ENCODE measurements at regions not wholly inside any gene's neighbourhood (a gene's known extent, or its start where the extent isn't known, plus 50 kb on each side); places are given as distances from the start of the nearest gene placed in this dataset.

GRCh38 chr5:125277494-125278154 is 531.2 kb upstream of the ZNF608 start:
- no peak for DNase-seq (ENCODE audit: low read depth in 2 of 2)

- no peak for DNase-seq (ENCODE audit: low read depth in 2 of 2)
Observed at GRCh38 chr5:125278711-125279110, 532.3 kb upstream of the ZNF608 start.

- no peak for DNase-seq (ENCODE audit: low read depth in 2 of 2)
Observed at GRCh38 chr5:125281667-125282066, 535.2 kb upstream of the ZNF608 start.

GRCh38 chr5:125283372-125283771 is 536.9 kb upstream of the ZNF608 start:
- no peak for DNase-seq (ENCODE audit: low read depth in 2 of 2)

- DNase-seq (ENCODE audit: low read depth in 2 of 2): no peak
Observed at GRCh38 chr5:125286271-125286670, 539.8 kb upstream of the ZNF608 start.

DNA sequence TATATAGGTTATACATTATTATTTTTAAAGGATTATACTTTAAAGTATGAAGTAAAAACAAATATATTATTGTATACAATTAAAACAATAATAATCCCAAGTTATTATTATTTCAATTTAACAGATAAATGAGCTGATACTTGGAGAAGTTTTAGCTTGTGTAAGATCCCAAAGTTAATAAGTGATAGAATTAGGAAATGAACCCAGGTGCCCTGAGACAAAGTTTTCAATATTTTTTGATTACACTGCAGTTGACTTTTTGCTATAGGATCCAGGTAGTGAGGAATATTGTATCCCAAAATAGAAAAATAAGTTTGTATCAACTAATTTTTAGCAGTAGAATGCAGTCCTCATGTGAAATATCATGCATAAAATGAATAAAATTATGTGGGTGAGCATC is 543.2 kb upstream of the ZNF608 start:
- DNase-seq (ENCODE audit: low read depth in 2 of 2): no peak

- no peak for DNase-seq (ENCODE audit: low read depth in 2 of 2)
Observed at GRCh38 chr5:125290935-125291334, 544.5 kb upstream of the ZNF608 start.

DNA sequence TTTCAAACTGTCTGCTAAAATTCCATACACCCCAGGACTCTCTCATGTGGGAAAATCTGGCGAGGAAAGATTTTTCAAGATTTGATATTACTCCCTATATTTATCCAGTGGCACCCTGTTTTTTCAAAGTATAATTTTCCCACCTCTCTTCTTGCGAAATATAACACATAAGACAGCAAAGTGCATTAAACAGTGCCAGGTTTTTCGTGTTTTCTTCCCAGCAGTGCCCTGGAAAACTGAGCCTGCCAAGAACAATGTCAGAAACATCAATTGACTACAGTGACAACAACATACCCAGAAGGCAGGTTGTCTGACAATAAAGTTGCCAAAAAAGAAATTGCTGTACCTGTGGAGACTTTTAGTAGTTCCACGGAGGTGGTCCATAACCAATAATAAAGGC is 545.0 kb upstream of the ZNF608 start:
- DNase-seq (ENCODE audit: low read depth in 2 of 2): no peak

- no peak for DNase-seq (ENCODE audit: low read depth in 2 of 2)
Observed at GRCh38 chr5:125293223-125293622, 546.8 kb upstream of the ZNF608 start.

GRCh38 chr5:125293726-125294125 is 547.3 kb upstream of the ZNF608 start:
- DNase-seq (ENCODE audit: low read depth in 2 of 2): no peak

- DNase-seq (ENCODE audit: low read depth in 2 of 2): no peak
Observed at GRCh38 chr5:125294844-125295243, 548.4 kb upstream of the ZNF608 start.

GRCh38 chr5:125295405-125295872 is 549.0 kb upstream of the ZNF608 start:
- no peak for DNase-seq (ENCODE audit: low read depth in 2 of 2)

- no peak for DNase-seq (ENCODE audit: low read depth in 2 of 2)
Observed at GRCh38 chr5:125298258-125298657, 551.8 kb upstream of the ZNF608 start.

DNA sequence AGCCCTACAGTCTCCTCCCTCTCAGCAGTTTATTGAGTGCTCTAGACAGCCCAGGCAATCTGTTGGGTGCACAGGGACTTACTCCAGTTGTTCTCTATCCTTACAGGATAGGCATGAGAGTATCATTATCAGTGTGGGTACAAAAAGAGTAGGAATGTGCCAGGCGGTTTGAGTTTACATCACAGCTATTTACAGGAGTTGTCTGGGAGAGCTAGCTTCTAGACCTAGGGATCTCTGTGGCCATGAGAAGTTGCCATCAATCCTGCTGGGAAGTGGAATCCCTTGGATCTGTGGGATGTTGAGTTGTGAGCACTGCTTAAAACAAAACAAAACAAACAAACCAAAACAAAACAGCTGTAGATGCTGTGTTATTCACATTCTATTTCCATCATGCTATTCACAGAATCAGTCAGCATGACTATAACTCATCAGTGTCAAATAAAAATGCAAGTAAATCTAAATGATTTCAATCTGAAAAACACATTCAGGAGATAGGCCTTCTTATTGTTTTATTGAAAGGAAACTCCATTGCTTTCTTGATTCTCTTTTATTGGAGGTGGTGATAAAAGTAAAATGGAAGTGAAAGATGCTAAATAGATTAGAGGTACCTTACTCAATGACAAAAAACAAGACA is 552.4 kb upstream of the ZNF608 start:
- no peak for DNase-seq (ENCODE audit: low read depth in 2 of 2)

DNA sequence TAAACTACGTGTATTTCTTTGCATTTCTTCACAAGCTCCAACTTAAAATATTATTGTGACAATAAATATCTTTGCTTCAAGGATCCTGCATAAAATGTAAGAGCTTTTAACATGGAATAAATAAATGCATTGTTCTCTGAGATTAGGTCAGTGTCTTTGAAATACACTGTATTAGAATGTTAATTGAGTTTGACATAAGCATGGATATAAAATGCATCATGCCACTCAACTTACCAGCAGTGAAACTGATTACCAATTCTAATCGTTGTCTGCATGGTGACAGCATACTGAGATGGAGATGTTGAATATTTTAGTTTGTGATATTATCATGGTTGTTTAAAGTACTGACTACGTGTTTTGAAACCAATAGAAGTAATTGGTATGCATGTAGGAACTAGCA is 555.3 kb upstream of the ZNF608 start:
- DNase-seq (ENCODE audit: low read depth in 2 of 2): no peak

DNA sequence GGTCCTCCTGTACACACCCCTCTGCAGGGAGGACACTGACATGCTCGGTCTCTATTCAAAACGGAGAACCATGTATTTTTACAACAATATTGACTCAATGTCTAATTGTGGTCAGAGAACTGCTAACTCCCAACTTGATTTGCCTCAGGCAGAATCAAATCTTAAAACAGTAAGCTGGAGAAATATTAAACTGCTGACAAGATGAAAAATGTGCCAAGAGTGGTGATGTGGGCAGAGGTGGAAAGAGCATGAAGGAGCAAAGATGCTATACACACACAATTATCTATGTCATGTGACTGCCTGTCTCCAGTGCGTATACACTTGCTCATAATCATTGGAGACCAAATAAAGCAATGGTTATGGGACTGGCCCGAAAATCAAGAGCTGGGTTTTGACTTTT is 556.1 kb upstream of the ZNF608 start:
- no peak for DNase-seq (ENCODE audit: low read depth in 2 of 2)

DNA sequence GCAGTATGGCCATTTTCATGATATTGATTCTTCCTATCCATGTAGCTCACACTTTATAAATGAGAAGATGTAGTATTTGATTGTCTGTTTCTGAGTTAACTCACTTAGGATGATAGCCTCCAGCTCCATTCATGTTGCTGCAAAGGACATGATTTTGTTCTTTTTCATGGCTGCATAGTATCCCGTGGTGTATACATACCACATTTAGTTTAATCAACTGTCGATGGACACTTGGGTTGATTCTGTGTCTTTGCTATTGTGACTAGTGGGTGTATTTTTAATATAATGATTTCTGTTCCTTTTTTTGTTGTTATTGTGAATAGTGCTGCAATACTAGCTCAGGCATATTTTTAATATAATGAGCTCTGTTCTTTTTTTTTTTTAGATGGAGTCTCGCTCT is 560.3 kb upstream of the ZNF608 start:
- DNase-seq (ENCODE audit: low read depth in 2 of 2): no peak

- no peak for DNase-seq (ENCODE audit: low read depth in 2 of 2)
Observed at GRCh38 chr5:125310749-125311148, 564.3 kb upstream of the ZNF608 start.

- no peak for DNase-seq (ENCODE audit: low read depth in 2 of 2)
Observed at GRCh38 chr5:125311743-125312142, 565.3 kb upstream of the ZNF608 start.

- no peak for DNase-seq (ENCODE audit: low read depth in 2 of 2)
Observed at GRCh38 chr5:125313555-125313954, 567.1 kb upstream of the ZNF608 start.

DNA sequence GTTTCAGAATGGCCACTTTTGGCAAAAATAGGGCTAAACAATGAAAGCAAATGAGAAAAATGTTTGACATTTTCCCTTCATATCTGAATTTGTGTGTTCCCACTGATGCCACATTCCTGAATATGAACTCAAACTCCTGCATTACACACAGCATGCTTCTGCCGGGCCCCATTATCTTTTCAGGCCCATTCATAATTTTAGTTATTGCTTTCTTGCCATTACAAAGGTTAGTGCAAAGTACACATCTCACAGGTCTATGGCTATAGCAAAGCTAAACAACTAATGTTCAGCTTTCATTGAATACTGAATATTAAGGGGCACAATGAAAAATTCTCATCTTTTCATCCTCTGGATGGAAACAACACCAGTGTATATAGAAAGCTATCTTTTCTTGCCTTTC is 568.9 kb upstream of the ZNF608 start:
- DNase-seq (ENCODE audit: low read depth in 2 of 2): no peak

DNA sequence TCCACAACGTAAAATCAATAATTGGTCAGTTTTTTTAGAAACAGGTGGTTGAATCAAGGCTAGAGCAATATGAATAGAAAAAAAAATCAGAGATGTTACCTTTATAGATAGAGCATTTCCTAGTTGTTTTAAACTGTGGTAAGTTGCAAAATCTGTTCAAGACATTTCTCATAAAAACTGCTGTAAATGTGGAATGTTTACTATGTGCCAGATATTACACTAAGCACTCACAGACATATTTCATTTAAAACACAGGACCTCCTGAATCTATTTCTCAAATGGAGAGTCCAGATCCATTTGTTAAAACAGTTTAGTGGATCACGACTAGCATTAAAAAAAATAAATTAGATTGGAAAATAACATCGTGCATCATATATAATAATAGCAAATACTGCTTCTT is 570.0 kb upstream of the ZNF608 start:
- DNase-seq (ENCODE audit: low read depth in 2 of 2): no peak

DNA sequence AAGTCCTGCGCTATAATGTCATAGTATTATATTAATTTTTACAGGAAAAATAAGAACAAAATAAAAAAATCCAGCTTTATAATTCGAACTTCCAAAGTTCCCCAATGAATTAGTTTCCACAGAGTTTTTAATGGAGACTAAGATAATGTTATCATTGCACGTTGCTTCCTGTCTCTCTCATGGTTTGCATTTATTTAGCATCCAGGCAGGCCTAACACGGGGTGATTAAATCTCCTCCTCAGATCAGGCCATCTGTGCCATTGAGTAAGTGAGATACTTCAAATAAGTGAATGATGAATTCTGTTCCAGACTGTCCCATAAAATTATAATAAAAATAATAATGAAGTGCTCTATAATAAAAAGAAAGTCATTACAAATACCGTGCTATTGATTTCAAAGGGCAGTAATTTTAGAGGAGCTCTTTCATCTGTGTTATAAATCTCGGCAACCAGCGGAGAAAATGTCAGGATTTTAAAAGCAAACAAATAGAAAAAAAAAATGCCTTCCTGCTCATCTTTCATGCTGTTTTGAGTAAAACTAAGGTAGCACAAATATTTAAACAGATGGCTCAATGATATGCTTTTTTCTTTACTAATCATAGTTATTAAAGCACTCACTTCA is 570.6 kb upstream of the ZNF608 start:
- DNase-seq (ENCODE audit: low read depth in 2 of 2): no peak
